ENCODE measurements at regions not wholly inside any gene's neighbourhood (a gene's known extent, or its start where the extent isn't known, plus 50 kb on each side); places are given as distances from the start of the nearest gene placed in this dataset.
"Not testable (repeated sequence)": the region's sequence is repeated elsewhere in the genome, so short reads cannot be mapped to it uniquely, and the experiment has no call there.

DNA sequence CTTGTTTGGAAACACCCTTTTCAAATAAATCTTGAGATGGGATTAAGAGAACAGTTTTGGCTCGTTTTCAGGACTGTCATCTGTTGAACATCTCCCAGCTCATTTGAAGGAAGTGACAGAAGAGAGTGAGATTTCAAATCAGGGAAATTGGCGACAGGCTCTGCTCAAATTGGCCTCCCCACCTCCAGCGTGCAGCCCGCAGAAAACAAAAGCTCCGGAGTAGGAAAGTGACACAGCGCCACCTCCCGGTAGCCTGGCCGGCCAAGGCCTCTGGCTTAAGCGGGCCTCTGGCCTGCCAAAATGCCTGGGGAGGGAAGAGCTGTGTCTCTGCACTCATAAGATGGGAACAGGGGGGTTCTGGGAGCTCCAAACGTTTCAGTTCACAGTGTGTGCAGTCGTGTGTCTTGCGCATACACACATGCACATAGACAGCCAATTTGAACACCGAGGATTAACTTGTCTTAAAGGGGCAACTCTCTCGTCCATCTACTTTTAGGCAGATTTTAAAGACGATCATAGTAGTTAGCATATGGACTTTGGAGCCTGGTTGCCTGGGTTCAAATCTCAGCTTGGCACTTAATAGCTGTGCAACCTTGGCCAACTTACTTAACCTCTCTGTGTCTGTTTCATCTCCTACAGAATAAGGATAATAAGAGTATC lies 132.7 kb upstream of the RCN1 start:
- peak; percentile 15 to 60 (median 33) for DNase-seq (ENCODE audit: low read depth in 2 of 3, low spot score in 2 of 3)

- DNase-seq (ENCODE audit: low read depth in 2 of 3, low spot score in 2 of 3), result no peak
These were observed 133.2 kb upstream of the RCN1 start for GRCh38 chr11:31957674-31958073.

DNA sequence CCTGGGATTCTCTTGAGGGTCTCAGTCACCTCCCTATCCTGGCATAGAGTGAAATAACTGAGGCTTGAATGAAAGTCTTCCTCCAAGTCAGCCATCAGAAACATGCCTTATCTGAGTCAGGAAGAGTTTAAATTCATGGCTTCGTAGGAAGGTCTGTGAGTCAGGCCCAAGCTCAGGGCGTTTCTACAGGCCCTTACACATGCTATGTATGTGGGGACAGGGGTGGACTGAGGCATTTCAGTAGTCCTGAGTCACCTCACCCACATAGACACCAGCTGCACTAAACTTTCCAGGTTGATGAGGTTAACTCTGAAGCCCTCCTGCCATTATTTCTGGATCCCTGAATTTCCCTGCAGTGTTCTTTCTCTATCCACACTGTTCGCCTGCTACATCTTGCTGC lies 134.6 kb upstream of the RCN1 start:
- DNase-seq (ENCODE audit: low read depth in 2 of 3, low spot score in 2 of 3), result no peak

DNA sequence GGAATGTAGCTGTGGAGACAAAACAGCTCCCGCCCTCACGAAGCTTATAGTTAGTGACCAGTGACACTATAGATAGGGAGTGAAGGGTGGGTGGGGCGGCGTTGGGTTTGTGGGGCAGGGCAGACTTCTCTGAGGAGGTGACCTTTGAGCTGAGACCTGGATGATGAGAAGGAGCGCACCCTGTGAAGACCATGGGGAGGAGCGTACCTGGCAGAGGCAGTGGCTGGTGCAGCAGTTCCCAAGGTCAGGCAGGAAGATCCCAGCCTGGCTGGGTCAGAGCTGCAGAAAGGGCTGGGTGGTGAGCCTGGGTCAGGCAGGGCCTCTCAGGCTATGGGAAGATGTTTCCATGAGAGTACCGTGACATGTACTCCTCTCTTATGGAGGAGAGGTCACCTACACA lies 135.0 kb upstream of the RCN1 start:
- DNase-seq (ENCODE audit: low read depth in 2 of 3, low spot score in 2 of 3), result no peak

DNA sequence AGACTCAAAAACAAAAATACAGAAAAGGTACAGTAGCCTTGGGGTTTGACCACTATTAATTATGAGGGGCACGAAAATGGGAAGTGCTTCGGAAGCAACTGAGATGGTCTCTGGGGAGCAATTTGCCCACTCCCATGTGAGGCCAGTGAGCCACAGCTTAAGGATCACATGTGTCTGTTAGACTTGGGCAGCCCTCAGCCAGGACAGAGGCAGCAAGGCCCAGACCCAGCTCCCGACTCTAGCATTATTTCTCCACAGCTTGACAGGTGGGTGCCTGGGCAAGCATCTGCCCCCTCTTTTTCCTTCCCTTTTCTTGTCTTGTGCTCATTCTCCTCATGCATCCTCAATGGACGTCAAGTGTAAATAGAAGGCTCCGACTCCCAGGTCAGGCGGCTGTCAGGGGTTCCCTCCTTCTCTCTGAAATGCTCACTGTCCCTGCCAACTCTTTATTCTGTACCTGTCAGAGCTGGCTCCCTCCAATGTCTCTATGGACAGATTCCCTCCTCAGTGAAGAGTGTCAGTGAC lies 137.0 kb upstream of the RCN1 start:
- no peak for DNase-seq (ENCODE audit: low read depth in 2 of 3, low spot score in 2 of 3)

GRCh38 chr11:31949733-31950200 lies 138.6 kb upstream of the PAX6 start:
- not testable (repeated sequence) for DNase-seq (ENCODE audit: low read depth in 2 of 3, low spot score in 2 of 3)

DNA sequence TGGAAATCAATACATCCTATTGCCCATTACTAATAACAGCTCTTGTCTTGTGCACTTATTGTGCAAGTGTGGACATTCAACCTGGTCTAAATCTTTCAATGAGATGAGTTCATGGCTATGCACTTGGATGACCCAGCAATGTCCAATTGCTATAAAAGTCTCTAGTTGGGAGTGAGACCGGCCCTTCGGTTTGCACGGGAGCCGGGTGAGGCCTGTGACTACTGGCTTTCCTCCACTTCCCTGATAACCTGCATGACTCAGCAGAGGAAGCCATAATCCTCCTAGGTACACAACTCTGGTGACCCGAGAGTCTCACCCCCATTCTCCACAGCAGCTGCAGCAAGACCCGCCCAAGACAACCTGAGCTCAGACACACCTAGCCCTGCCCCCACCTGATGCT lies 135.9 kb upstream of the PAX6 start:
- DNase-seq (ENCODE audit: low read depth in 2 of 3, low spot score in 2 of 3), result no peak

DNA sequence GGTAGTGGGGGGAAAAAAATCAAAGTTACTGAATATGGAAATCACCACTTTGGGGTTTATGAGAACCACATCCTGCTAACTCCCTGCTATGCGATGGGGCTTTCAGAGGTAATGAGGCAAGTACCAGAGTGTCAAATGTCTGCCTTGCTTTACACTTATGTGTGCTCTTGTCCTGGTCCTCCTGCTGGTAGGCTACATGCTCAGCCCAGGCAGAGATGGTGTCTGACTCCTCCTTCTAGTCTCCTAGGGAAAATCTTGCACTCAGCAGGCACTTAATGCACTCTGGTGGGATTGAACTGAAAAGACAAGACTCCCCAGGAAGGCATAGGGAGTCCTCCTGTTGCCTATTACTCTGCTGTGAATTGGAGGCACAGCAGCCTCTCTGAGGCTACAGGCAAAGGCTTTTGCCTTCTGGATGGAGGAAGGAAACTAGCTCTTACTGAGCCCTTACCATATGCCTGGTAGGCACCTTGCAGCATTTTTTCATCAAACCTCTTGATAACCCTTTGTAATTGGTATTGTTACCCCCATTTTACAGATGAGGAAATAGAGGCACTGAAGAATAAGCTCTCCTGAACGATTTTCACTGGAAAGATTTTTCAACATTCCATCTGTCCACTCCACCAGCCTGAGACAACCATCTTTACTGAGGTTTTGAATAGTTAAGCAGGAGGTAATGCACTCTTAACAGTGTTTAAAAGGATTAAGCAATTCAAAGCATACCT lies 132.1 kb upstream of the PAX6 start:
- DNase-seq (ENCODE audit: low read depth in 2 of 3, low spot score in 2 of 3), result no peak

- no peak for DNase-seq (ENCODE audit: low read depth in 2 of 3, low spot score in 2 of 3)
These were observed 129.4 kb upstream of the PAX6 start for GRCh38 chr11:31940371-31941037.

DNA sequence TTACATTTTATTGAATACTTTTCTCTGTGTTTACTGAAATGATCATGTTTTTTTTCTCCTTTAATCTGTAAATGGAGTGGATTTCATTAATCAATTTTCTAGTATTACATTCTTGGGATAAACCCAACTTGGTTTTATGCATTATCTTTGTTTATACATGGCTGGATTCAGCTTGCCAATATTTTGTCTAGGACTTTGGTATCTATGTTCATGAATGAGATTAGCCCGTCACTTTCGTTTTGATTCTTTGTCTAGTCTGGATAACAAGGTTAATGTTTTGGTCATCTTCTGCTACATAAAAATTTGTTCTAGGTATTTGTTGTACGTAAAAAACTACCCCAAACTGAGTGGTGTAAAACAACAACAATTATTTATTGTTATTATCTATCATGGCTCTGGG lies 127.9 kb upstream of the PAX6 start:
- DNase-seq (ENCODE audit: low read depth in 2 of 3, low spot score in 2 of 3), result no peak

DNA sequence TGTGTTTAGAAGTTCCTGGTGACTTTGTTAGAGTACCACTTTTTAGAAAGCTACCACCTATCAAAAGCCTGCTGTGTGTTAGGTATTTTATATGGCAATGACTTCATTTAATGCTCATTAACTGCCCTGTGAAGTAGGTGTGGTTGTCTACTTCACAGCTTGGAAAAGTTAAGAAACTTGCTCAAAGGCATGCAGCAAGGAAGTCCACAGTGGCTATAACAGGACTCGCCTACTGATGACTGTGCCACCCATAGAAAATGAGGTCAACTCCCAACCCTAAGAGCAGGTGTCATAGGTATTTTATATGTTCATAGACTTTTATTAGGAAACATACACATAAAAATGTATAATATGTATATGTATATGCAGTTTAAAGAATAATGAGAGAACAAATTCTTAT lies 125.2 kb upstream of the PAX6 start:
- no peak for DNase-seq (ENCODE audit: low read depth in 2 of 3, low spot score in 2 of 3)

- no peak for DNase-seq (ENCODE audit: low read depth in 2 of 3, low spot score in 2 of 3)
These were observed 121.8 kb upstream of the PAX6 start for GRCh38 chr11:31932879-31933278.

DNA sequence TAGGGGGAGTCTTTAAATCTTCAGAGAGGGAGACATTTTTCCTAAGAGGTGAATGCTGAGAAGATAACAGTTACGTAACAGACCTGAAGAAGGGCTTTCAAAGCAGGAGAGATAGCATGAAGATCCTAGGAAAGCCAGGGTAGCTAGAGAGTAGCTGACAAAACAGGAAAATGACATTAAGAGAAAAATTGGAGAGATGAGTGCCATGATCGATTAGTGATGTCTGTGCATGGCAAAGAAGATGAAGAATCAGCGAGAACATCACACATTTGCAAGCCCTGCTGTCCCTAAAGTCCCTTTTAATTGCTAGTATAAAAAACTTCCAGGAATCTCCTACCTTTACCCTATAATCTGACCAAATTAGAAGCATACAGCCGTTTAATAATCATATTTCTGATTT lies 116.9 kb upstream of the PAX6 start:
- no peak for DNase-seq (ENCODE audit: low read depth in 2 of 3, low spot score in 2 of 3)

- DNase-seq (ENCODE audit: low read depth in 2 of 3, low spot score in 2 of 3), result no peak
These were observed 115.8 kb upstream of the PAX6 start for GRCh38 chr11:31926816-31927528.

- no peak for DNase-seq (ENCODE audit: low read depth in 2 of 3, low spot score in 2 of 3)
These were observed 115.0 kb upstream of the PAX6 start for GRCh38 chr11:31926106-31926505.

- DNase-seq (ENCODE audit: low read depth in 2 of 3, low spot score in 2 of 3), result no peak
These were observed 111.3 kb upstream of the PAX6 start for GRCh38 chr11:31922450-31922849.

- no peak for DNase-seq (ENCODE audit: low read depth in 2 of 3, low spot score in 2 of 3)
These were observed 110.0 kb upstream of the PAX6 start for GRCh38 chr11:31921081-31921480.

DNA sequence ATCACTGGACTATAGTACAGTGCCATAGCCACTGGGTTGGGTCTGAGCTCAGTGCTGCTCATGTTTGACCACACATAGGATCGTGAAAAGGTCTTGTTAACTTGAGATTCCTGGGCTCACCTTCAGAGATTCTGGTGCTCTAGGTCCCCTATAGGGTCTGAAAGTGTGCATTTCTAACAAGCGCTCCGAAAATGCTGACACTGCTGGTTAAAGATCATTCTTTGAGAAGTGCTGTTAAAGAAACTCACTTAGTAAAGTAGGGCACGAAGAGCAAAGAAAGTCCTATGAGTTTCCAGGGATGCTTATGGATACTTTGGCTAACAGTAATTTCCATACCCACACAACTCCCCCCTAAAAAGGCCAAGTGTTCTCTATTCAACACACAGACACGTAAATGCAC lies 108.1 kb upstream of the PAX6 start:
- DNase-seq (ENCODE audit: low read depth in 2 of 3, low spot score in 2 of 3), result no peak

- no peak for DNase-seq (ENCODE audit: low read depth in 2 of 3, low spot score in 2 of 3)
These were observed 104.7 kb upstream of the PAX6 start for GRCh38 chr11:31915867-31916266.

- DNase-seq (ENCODE audit: low read depth in 2 of 3, low spot score in 2 of 3), result no peak
These were observed 102.9 kb upstream of the PAX6 start for GRCh38 chr11:31913985-31914384.

DNA sequence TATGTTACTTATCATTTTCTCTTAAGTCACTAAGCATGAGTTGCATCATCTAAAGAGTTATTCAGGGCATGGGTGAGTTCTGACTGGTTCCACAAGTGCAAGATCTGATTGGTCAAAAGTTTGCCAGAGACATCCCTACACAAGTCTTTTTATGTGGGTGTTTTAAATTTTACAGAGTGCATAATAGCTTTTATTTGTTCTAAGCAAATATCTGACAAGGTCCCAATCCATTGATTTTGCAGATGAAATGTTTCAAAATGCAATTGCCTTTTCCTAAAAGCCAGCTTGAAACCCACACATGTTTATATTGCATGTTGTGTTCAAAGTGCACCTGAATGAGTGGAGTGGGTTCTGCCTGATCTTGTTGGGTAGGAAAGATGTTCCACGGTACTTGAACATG lies 101.7 kb upstream of the PAX6 start:
- DNase-seq (ENCODE audit: low read depth in 2 of 3, low spot score in 2 of 3), result no peak

Measured in activated CD8-positive, alpha-beta memory T cell treated with anti-CD3 and anti-CD28 coated beads for 48 hours (primary cell).